ENCODE measurements at regions not wholly inside any gene's neighbourhood (a gene's known extent, or its start where the extent isn't known, plus 50 kb on each side); places are given as distances from the start of the nearest gene placed in this dataset.

- TF ChIP-seq, protein P1, sequence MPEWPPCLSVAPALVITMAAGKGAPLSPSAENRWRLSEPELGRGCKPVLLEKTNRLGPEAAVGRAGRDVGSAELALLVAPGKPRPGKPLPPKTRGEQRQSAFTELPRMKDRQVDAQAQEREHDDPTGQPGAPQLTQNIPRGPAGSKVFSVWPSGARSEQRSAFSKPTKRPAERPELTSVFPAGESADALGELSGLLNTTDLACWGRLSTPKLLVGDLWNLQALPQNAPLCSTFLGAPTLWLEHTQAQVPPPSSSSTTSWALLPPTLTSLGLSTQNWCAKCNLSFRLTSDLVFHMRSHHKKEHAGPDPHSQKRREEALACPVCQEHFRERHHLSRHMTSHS (tag by site-specific recombination; IDR thresholded peaks at IDR 0.05), result no peak
- TF ChIP-seq, protein P2, sequence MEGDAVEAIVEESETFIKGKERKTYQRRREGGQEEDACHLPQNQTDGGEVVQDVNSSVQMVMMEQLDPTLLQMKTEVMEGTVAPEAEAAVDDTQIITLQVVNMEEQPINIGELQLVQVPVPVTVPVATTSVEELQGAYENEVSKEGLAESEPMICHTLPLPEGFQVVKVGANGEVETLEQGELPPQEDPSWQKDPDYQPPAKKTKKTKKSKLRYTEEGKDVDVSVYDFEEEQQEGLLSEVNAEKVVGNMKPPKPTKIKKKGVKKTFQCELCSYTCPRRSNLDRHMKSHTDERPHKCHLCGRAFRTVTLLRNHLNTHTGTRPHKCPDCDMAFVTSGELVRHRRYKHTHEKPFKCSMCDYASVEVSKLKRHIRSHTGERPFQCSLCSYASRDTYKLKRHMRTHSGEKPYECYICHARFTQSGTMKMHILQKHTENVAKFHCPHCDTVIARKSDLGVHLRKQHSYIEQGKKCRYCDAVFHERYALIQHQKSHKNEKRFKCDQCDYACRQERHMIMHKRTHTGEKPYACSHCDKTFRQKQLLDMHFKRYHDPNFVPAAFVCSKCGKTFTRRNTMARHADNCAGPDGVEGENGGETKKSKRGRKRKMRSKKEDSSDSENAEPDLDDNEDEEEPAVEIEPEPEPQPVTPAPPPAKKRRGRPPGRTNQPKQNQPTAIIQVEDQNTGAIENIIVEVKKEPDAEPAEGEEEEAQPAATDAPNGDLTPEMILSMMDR (tag by site-specific recombination; IDR thresholded peaks at IDR 0.05), result no peak
- TF ChIP-seq SCRT1 (tag by site-specific recombination; IDR thresholded peaks at IDR 0.05; ENCODE audit: borderline replicate concordance), result no peak
- no peak for TF ChIP-seq ZNF202 (tag by site-specific recombination; IDR thresholded peaks at IDR 0.05; ENCODE audit: borderline replicate concordance)
- TF ChIP-seq, protein P3, sequence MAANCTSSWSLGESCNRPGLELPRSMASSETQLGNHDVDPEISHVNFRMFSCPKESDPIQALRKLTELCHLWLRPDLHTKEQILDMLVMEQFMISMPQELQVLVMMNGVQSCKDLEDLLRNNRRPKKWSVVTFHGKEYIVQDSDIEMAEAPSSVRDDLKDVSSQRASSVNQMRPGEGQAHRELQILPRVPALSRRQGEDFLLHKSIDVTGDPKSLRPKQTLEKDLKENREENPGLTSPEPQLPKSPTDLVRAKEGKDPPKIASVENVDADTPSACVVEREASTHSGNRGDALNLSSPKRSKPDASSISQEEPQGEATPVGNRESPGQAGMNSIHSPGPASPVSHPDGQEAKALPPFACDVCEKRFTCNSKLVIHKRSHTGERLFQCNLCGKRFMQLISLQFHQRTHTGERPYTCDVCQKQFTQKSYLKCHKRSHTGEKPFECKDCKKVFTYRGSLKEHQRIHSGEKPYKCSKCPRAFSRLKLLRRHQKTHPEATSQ (tag by site-specific recombination; IDR thresholded peaks at IDR 0.05), result no peak
- TF ChIP-seq SETDB1 (IDR thresholded peaks at IDR 0.05; ENCODE audit: insufficient read length, low read length), result no peak
- TF ChIP-seq ZNF701 (tag by site-specific recombination; IDR thresholded peaks at IDR 0.05), result no peak
- no peak for TF ChIP-seq ZNF350 (tag by site-specific recombination; IDR thresholded peaks at IDR 0.05)
- TF ChIP-seq ZNF324 (tag by site-specific recombination; IDR thresholded peaks at IDR 0.05), result no peak
- TF ChIP-seq ZNF658 (tag by site-specific recombination; IDR thresholded peaks at IDR 0.05), result no peak
These were observed 113.9 kb upstream of the RGS1 start (continued) for GRCh38 chr1:192461684-192462083.

GRCh38 chr1:192462616-192463015 lies 113.0 kb upstream of the RGS1 start:
- H3K36me3 ChIP-seq (ENCODE audit: control insufficient read depth in 2 of 2, insufficient read depth in 1 of 2, low read length in 2 of 2), result no peaks in the 10 kb centered on the region
- TF ChIP-seq ZNF776 (tag by site-specific recombination; IDR thresholded peaks at IDR 0.05; ENCODE audit: borderline replicate concordance) (no peak), KLF8 (tag by site-specific recombination; IDR thresholded peaks at IDR 0.05) (no peak), ZBTB17 (tag by site-specific recombination; IDR thresholded peaks at IDR 0.05) (no peak), HOXA7 (CRISPR knock-in tag; IDR thresholded peaks at IDR 0.05; ENCODE audit: borderline replicate concordance) (no peak), ZNF302 (tag by site-specific recombination; IDR thresholded peaks at IDR 0.05; ENCODE audit: low read depth) (no peak), ZNF548 (tag by site-specific recombination; IDR thresholded peaks at IDR 0.05) (no peak), ZXDB (tag by site-specific recombination; IDR thresholded peaks at IDR 0.05) (no peak), ZNF140 (tag by site-specific recombination; IDR thresholded peaks at IDR 0.05) (no peak), REPIN1 (tag by site-specific recombination; IDR thresholded peaks at IDR 0.05; ENCODE audit: low read depth) (no peak), ZFP69B (tag by site-specific recombination; IDR thresholded peaks at IDR 0.05) (no peak), ZNF274 (IDR thresholded peaks at IDR 0.05; ENCODE audit: low read length) (no peak), ZNF274 (tag by site-specific recombination; IDR thresholded peaks at IDR 0.05; ENCODE audit: borderline replicate concordance) (no peak), ZNF157 (tag by site-specific recombination; IDR thresholded peaks at IDR 0.05) (no peak)
- TF ChIP-seq, protein P4, sequence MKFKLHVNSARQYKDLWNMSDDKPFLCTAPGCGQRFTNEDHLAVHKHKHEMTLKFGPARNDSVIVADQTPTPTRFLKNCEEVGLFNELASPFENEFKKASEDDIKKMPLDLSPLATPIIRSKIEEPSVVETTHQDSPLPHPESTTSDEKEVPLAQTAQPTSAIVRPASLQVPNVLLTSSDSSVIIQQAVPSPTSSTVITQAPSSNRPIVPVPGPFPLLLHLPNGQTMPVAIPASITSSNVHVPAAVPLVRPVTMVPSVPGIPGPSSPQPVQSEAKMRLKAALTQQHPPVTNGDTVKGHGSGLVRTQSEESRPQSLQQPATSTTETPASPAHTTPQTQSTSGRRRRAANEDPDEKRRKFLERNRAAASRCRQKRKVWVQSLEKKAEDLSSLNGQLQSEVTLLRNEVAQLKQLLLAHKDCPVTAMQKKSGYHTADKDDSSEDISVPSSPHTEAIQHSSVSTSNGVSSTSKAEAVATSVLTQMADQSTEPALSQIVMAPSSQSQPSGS (tag by site-specific recombination; IDR thresholded peaks at IDR 0.05; ENCODE audit: low read depth), result no peak
- POLR2A ChIA-PET, result no interaction called here
- CTCF ChIA-PET, result no interaction called here
- H3K4me3 ChIP-seq (ENCODE audit: low read depth, low read length), result no peak overlapping the region
- no peaks in the 10 kb centered on the region for H3K4me1 ChIP-seq (ENCODE audit: control insufficient read depth, insufficient read depth, low read length)
- no peaks in the 10 kb centered on the region for H3K9me3 ChIP-seq (ENCODE audit: control insufficient read depth, insufficient read depth, low read depth, low read length)
- no peak overlapping the region for H3K27ac ChIP-seq (ENCODE audit: extremely low read depth, low read depth, low read length)
